NCI-H2196 (cell line): ENCODE measurements at regions not wholly inside any gene's neighbourhood (a gene's known extent, or its start where the extent isn't known, plus 50 kb on each side); places are given as distances from the start of the nearest gene placed in this dataset.

Experiments
- DNase-seq: peaks from one replicate; lab custom pipeline; 2025; ENCODE audit not compliant: unreplicated experiment; lab: John Stamatoyannopoulos, UW

DNA sequence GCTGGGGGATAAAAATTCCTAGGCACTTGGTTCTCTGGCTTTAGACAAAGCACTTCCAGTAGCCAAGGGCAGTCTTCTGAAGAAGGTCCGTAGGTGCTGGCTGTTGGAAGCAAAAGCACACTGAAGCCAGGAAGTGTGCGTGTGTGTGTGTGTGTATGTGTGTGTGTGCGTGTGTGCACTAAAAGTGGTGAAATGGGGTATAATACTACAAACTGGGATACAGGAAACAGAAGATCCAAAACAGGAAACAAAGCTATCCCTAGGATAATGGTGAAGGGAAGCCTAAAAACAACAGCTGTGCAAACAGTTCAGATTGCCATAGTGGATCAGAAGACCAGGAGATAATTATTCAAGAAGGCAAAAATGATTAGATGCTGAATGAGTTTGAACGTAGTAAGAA lies 103.4 kb downstream of the IL20RB start:
- DNase-seq: no peak

DNA sequence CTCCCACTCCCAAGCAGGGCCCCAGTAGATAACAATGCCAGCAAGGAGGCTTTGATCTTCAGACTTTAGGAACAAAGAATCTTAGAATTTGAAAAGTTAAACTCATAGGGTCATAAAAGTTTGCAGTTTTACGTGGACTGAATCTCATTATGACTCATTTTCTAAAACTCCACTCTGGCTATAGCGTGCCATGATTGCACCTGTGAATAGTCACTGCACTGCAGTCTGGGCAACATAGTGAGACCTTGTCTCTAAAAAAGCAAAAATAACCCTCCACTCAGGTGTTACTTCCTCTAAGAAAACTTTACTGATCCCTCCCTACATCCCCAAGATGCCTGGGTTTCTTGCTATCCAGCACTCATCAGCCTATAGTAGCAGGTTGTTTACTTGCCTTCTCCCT lies 104.5 kb downstream of the IL20RB start:
- DNase-seq: no peak

DNA sequence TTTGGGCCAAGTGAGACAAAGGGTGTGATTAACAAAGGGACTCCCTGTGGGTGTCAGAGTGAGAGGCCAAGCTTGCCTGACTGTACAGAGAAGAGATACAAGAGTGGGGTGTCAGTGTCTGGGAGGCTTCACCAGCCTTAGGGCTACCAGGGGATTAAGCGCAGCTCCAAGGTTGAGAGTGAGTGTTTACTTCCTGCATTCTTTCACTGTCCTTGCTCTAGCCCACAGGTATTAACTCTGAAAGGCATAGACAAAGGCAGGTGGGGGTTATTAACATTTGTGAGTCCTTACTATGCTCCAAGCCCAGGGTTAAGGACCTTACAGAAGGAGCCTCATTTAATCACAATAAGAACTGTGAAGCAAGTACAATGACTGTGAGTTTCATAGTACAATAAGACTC lies 107.6 kb downstream of the IL20RB start:
- no peak for DNase-seq

DNA sequence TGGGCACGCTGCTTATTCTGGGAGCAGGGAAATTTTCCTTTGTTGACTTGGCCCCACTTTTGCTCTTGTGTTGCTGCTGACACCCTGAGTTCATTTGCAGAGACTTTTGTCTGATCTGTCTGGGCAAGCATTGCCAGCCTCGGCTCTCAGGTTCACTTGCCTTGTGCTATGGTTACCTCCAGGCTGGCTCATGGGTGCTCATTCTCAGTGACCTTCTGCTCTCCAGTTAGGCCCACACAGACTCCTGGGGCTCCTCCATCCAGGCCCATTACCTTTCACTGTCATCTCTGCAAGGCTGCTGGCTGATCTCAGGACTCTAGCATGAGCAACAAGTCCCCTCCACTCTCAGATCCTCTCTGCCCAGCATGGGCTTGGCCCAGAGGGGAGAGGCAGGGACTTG lies 108.3 kb downstream of the IL20RB start:
- DNase-seq: no peak

GRCh38 chr3:137071104-137071503 lies 113.3 kb downstream of the IL20RB start:
- no peak for DNase-seq

GRCh38 chr3:137075020-137075419 lies 117.2 kb downstream of the IL20RB start:
- DNase-seq: no peak

- no peak for DNase-seq
These were observed 120.3 kb downstream of the IL20RB start for GRCh38 chr3:137078040-137078439.

DNA sequence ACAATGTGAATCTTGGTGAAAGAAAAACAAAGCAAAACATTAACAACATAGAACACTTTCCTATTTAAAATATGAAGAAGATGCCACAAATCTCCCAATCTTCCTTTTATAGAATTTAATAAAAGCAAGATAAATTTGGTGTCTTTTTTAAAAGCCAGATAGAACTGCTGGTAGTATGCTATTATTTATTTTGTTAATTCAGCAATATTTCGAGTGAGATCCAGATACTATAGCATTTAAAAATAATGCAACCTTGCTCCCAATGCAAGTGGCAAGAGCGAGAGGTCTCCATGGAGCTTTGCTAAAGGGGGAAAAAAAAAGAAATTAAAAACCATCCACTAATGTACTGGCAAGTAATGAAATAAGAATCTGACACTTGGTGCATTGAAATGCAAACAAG lies 121.8 kb downstream of the IL20RB start:
- DNase-seq: no peak

GRCh38 chr3:137081711-137082110 lies 123.9 kb downstream of the IL20RB start:
- no peak for DNase-seq

DNA sequence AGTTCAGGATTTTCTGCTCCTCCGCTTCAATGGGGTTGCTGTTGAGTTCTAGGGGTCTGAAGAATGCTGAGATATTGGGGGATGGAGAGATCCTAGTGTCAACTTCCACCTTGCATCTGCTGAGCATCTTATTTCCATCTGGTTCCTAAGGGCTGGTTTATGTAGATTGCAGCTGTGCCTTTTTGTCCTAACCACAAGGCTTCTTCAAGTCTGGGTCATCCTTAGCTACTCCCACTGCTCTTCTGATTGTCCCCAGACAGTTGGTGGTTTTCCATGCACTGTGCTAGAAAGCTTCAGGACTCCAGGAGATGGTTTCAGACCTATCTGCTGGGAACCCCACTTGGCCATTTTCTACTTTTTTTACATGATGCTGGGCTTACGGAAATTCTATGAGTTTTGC lies 125.0 kb downstream of the IL20RB start:
- no peak for DNase-seq

- no peak for DNase-seq
These were observed 125.5 kb downstream of the IL20RB start for GRCh38 chr3:137083332-137083731.

DNA sequence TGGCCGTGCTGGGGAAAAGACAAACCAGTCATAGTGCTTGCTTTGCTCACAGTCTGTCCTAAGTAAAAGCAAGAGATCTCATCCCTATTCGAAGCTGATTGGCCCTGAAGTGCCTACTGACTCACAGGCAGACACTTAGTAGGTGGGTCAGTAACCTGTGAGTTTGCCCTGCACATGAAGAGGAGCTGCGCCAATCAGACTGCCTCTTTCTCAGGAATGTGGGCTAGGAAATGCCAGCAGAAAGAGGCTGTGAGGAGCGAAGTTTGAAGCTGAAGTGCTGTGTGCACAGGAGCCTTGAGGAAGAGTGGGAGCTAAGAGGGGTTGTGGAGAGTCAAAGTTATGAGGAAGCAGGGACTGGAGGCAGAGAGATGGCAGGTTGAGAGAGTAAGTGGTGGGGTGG lies 126.8 kb downstream of the IL20RB start:
- no peak for DNase-seq

DNA sequence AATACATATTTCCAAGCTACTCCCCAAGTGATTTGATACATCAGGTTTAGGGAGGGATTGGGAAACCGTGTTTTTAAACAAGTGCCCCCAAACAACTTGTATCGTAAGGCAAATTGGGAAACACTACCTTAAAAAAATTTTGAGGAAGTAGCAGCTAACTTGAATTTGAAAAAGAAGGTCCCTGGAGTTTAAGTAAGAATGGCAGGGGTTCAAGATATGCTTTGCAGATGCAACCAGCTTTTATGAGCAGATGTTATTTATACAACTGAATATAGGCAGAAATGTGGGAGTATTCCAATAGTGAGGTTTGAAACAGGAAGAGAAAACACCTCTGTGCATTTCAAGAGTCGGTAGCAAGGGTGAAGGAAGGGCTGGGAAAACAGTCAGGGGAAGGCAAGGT lies 139.6 kb downstream of the IL20RB start:
- no peak for DNase-seq

DNA sequence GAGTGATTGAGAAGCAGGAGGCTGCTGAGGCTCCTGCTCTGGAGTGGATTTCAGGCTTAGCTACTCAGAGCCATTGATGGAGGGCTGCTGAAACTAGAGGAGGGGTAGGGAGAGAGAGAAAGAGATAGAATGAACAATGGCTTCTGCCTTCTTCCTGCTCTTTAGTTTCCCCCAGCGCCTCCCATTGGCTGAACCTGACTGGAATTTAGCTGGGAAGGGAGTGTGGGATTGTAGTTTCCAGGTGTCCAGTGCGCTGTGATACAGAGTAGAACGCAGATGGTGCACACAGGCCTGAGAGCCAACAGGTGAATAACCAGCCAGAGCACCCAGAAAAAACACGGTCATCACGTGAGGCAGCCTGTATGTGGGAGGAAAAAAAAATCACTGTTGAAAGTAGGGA lies 140.1 kb downstream of the IL20RB start:
- DNase-seq: no peak

- no peak for DNase-seq
These were observed 141.8 kb downstream of the IL20RB start for GRCh38 chr3:137099364-137100219.

- no peak for DNase-seq
These were observed 142.5 kb downstream of the IL20RB start for GRCh38 chr3:137100326-137100725.

DNA sequence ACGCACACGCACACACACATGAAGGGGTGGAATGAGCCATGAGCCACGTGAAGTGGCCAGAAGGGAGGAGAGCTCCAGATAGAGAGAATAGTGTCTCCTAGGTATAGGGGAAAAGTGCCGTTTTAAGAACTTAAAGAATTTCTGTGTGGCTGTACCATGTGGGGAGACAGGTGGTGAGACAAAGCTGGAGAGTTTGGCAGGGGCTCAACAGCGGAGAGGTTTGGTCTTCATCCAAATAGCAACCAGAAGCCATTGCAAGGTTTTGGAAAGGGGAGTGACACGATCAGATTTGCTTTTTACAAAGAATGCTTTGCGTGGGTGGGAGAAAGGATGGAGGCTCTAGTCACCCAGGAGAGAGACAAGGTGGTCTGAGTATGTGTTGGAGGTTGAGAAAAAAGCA lies 146.0 kb downstream of the IL20RB start:
- no peak for DNase-seq

GRCh38 chr3:137105277-137105977 lies 147.6 kb downstream of the IL20RB start:
- DNase-seq: peak; percentile 78

- DNase-seq: no peak
These were observed 148.9 kb downstream of the IL20RB start for GRCh38 chr3:137106612-137107240.

DNA sequence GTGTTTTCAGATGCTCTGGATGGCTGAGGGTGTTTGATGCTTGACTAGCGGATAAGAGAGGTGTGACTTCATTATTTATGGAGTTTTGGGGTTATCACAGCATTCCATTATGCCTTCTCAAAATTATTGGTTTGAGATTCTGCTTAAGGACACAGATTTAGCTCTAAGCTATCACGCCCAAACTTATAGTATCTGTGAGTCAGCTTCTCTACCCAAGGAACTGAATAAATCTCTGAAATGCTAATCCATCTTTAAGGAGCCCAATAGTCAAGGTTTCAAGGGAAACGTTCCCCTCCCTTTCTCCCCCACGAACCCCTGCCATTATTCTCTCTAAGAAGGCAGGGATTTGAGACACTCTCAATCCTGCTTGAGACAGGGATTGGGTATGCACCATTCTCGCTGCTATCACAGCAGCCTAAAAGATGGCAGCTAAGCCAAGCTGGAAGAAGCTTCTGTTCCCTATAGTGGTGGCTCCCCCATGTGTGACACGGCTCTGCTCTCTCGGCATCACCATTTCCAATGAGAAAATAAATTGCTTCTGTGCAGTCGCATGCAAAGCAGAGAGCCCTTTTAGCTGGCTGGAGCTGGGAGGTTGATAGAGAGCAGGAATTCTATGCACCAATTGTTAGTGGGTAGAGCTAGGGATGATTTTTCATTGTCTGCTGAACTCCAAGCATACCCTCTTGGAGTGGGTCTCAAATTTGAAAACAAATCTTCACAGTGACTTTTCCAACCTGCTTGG lies 151.1 kb downstream of the IL20RB start:
- DNase-seq: no peak

GRCh38 chr3:137110392-137110996 lies 152.7 kb downstream of the IL20RB start:
- DNase-seq: peak; percentile 44
